Nephron (organoid): ENCODE measurements at regions not wholly inside any gene's neighbourhood (a gene's known extent, or its start where the extent isn't known, plus 50 kb on each side); places are given as distances from the start of the nearest gene placed in this dataset.
A peak's percentile ranks its signal among the peaks of the same experiment; 100 is the strongest.
"Not testable (repeated sequence)": the region's sequence is repeated elsewhere in the genome, so short reads cannot be mapped to it uniquely, and the experiment has no call there.

Source experiments
- H3K27ac Mint-ChIP-seq, 3 experiments: 2 replicates each; pipeline ENCODE4 v1.8.0; 2020; ENCODE audit warnings: mixed read lengths in 3 of 3, mild to moderate bottlenecking in 2 of 3, moderate library complexity in 1 of 3
- H3K27me3 Mint-ChIP-seq: 2 replicates; pipeline ENCODE4 v1.8.0; 2021; ENCODE audit warnings: low read depth, mild to moderate bottlenecking, moderate library complexity, mixed read lengths
- H3K36me3 Mint-ChIP-seq: 2 replicates; pipeline ENCODE4 v1.8.0; 2020; ENCODE audit warnings: low read depth, mixed read lengths
- H3K4me1 Mint-ChIP-seq: 2 replicates; pipeline ENCODE4 v1.8.0; 2020; ENCODE audit warnings: mixed read lengths
- H3K4me3 Mint-ChIP-seq, 3 experiments: 2 replicates each; pipeline ENCODE4 v1.8.0; 2020; ENCODE audit warnings: mild to moderate bottlenecking in 3 of 3, mixed read lengths in 3 of 3, moderate library complexity in 2 of 3
- H3K9me3 Mint-ChIP-seq: 2 replicates; pipeline ENCODE4 v1.8.0; 2020; ENCODE audit warnings: mixed read lengths
- TF ChIP-seq, protein P1 (sequence below), 3 experiments: fragments of 200-600 bp; sonication (generic); IDR thresholded peaks; one replicate each; pipeline ENCODE4 v1.5.0; 2021; ENCODE audit warnings: antibody characterized with exemption in 3 of 3; ENCODE audit not compliant: unreplicated experiment in 3 of 3

DNA sequence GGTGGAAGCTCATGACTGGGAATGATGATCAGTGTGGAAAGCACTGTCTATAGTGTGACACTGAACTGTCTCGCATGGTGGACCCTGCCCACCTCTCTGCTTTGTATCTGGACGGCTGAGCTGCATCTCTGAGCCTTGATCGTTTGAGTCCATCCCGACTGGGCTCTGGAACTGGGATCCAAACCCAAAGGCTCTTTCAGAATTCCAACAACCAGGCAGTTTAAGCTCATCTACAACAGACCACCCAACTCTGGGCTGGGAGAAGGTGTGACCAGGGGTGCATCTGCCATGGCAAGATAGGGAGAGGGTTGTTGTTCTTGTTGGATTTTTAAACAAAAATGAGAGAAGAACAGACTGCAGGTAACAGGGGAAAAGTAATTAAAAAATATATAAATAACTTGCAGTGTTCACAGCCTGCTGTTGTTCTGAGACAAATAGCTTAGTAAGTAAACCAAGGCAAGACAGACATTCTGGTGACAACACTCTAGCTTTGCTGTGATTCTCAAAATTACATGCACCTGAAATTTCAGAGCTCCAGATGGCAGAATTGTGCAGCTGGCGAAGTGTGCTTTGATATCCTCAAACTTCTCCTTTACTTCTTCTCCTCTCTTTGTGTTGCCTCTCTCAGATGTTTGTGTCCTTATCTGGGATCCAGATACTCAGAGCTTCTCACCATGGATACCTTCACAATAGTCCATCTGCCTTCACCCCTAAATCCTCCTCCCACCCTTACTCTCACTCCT lies 209.6 kb downstream of the EMP1 start:
- Mint-ChIP-seq H3K27me3 (peaks cover 8% of the 10 kb centered on the region), H3K4me3 (no peak overlapping the region), H3K27ac (no peak overlapping the region)

DNA sequence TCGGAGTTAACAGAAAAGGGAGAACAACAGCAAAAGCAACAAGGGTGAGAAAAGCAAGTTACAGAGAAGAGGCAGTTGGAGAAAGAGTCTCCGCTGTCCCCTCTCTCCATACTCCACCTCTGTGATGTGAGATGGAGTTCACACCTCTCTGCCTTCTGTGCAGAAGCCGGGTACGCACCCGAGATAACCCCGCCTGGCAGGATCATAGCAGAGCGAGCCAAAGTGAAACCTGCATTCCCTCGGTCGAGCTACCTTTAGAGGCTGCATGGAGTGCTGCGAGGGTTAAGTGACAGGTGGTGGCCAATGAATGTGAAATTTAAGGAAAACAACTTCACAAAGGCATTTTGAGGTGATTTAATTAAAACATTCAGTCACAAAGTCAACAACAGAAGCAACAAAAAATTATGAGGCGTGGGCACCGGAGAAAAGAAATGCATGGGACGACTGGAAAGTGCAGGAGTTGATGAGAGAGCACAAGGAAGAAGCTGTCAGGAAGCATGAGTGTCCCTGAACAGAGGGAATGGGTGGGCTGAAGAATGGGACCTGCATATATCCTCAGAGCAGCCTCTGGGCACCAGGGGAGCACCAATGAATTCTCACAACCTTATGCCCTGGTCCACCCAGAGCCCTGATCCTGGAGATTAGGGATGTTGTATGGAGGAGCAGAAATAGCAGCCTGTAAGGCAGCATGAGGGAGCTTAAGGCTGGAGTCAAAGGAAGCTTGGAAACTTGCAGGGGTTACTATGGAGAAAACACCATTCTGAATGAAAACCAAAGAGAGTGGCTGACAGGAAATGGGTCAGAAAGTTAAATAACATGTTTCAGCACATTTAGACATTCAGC lies 208.3 kb downstream of the EMP1 start:
- H3K9me3 Mint-ChIP-seq = peaks cover 6% of the 10 kb centered on the region
- H3K27ac Mint-ChIP-seq = no peak overlapping the region
- H3K36me3 Mint-ChIP-seq = no peaks in the 10 kb centered on the region
- H3K4me1 Mint-ChIP-seq = peaks cover 16% of the 10 kb centered on the region
- H3K27me3 Mint-ChIP-seq = peaks cover 8% of the 10 kb centered on the region
- TF ChIP-seq, protein P1, sequence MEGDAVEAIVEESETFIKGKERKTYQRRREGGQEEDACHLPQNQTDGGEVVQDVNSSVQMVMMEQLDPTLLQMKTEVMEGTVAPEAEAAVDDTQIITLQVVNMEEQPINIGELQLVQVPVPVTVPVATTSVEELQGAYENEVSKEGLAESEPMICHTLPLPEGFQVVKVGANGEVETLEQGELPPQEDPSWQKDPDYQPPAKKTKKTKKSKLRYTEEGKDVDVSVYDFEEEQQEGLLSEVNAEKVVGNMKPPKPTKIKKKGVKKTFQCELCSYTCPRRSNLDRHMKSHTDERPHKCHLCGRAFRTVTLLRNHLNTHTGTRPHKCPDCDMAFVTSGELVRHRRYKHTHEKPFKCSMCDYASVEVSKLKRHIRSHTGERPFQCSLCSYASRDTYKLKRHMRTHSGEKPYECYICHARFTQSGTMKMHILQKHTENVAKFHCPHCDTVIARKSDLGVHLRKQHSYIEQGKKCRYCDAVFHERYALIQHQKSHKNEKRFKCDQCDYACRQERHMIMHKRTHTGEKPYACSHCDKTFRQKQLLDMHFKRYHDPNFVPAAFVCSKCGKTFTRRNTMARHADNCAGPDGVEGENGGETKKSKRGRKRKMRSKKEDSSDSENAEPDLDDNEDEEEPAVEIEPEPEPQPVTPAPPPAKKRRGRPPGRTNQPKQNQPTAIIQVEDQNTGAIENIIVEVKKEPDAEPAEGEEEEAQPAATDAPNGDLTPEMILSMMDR (IDR thresholded peaks at IDR 0.05; ENCODE audit: unreplicated experiment in 3 of 3) = no peak
- no peak overlapping the region for H3K4me3 Mint-ChIP-seq

More for the DNA sequence above, 209.6 kb downstream of the EMP1 start:
- H3K36me3 Mint-ChIP-seq = no peaks in the 10 kb centered on the region
- H3K9me3 Mint-ChIP-seq = peaks cover 15% of the 10 kb centered on the region
- H3K4me1 Mint-ChIP-seq = peaks cover 16% of the 10 kb centered on the region
- TF ChIP-seq, protein P1 (IDR thresholded peaks at IDR 0.05; ENCODE audit: unreplicated experiment in 3 of 3) = no peak

DNA sequence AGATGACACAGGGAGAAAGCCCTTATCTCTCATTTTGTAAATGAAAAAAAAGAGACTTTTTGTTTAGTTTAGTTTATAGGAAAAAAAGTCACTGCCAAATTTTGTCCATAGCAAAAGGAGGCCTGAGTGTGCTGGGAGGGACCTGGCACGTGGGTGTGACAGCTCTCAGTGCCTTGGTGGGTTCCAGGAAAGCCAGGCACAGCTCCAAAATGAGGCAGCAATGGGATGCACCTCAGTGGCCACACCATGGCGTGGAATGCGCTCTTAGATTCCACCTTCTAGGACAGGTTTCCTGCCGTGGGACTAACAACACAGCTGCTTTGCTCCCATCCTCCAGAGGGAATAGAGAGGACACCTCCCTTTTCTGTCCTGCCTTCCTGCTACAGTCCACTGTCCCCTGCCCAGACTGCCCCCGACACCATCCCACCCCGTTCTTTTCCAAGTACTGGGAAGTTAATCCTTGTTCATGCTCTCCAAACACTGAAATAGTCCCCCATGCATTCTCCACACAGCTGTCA lies 207.6 kb downstream of the EMP1 start:
- TF ChIP-seq, protein P1 (IDR thresholded peaks at IDR 0.05; ENCODE audit: unreplicated experiment in 3 of 3) = no peak
- Mint-ChIP-seq H3K4me1 (peaks cover 16% of the 10 kb centered on the region), H3K27ac (no peak overlapping the region), H3K27me3 (peaks cover 8% of the 10 kb centered on the region), H3K4me3 (no peak overlapping the region), H3K9me3 (peaks cover 5% of the 10 kb centered on the region), H3K36me3 (no peaks in the 10 kb centered on the region)

DNA sequence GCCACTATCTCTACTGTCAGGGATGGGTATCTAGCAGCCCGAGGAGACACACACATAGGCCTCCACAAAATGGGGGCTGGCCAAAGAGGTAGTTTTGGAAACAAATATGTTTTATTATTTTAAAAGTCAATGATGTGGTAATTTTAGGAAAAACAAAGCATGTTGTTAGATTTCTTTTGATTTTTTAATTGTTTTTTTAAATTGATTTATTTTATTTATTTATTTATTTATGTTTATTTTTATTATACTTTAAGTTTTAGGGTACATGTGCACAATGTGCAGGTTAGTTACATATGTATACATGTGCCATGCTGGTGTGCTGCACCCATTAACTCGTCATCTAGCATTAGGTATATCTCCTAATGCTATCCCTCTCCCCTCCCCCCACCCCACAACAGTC lies 194.8 kb downstream of the EMP1 start:
- peak overlapping the region in 2 of 3 experiments; percentile 37 to 85 for H3K27ac Mint-ChIP-seq
- H3K9me3 Mint-ChIP-seq, H3K4me3 Mint-ChIP-seq, H3K36me3 Mint-ChIP-seq, H3K27me3 Mint-ChIP-seq: not testable (repeated sequence)
- H3K4me1 Mint-ChIP-seq = peaks cover 16% of the 10 kb centered on the region

DNA sequence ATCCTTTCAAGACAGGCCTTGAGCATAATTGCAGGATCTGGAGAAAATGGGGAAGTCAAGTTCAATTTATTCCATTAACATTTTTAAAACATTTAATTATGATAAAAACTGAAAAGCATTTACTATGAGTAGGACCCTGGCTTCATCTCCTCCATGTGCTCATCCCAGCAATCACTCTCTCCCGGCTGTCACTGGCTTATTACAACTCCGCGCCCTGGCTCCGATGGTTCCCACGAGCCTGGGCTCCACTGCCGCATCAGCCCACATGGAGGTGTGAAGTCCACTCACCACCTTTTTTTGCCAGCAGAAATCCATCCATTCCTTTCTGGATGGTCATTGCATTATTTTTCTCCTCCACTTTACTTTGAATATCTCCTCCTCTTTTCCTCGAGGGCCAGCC lies 194.4 kb downstream of the EMP1 start:
- Mint-ChIP-seq H3K36me3 (no peaks in the 10 kb centered on the region), H3K9me3 (peaks cover 3% of the 10 kb centered on the region), H3K27ac (peak overlapping the region in 2 of 3 experiments; percentile 66 to 85), H3K27me3 (peaks cover 6% of the 10 kb centered on the region), H3K4me1 (peaks cover 16% of the 10 kb centered on the region), H3K4me3 (no peak overlapping the region)
- TF ChIP-seq, protein P1 (IDR thresholded peaks at IDR 0.05; ENCODE audit: unreplicated experiment in 3 of 3) = no peak

DNA sequence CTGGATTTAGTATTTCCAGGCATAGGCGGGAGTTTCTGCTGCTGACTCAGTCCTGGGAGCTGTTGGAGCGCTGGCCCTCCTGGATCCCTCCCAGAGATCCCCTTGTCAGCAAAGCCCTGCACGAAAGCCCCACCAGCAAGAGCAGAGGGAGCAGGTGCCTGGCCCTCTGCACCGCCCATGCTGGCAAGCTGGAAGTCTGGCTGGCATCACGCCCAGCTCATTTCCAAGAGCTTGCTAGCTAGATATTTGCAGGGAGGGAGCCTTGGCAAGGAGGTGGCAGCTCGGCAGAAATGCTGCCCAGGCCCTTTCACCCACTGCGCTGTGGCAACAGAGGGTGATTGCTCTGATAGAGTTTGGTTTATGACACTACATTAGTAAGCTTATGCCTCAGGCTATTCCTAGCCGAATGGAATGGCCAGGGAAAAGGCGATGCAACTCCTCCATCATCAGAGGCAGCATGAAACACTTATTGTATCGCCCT lies 193.9 kb downstream of the EMP1 start:
- H3K27ac Mint-ChIP-seq = peak overlapping the region in 2 of 3 experiments; percentile 66 to 85

More for the DNA sequence above, 193.9 kb downstream of the EMP1 start:
- peaks cover 6% of the 10 kb centered on the region for H3K27me3 Mint-ChIP-seq
- no peaks in the 10 kb centered on the region for H3K36me3 Mint-ChIP-seq
- peaks cover 16% of the 10 kb centered on the region for H3K4me1 Mint-ChIP-seq
- TF ChIP-seq, protein P1 (IDR thresholded peaks at IDR 0.05; ENCODE audit: unreplicated experiment in 3 of 3) = no peak
- peaks cover 3% of the 10 kb centered on the region for H3K9me3 Mint-ChIP-seq
- H3K4me3 Mint-ChIP-seq = peak overlapping the region in 1 of 3 experiments; percentile 18
